ENCODE measurements at regions not wholly inside any gene's neighbourhood (a gene's known extent, or its start where the extent isn't known, plus 50 kb on each side); places are given as distances from the start of the nearest gene placed in this dataset.
"Not testable (repeated sequence)": the region's sequence is repeated elsewhere in the genome, so short reads cannot be mapped to it uniquely, and the experiment has no call there.

DNA sequence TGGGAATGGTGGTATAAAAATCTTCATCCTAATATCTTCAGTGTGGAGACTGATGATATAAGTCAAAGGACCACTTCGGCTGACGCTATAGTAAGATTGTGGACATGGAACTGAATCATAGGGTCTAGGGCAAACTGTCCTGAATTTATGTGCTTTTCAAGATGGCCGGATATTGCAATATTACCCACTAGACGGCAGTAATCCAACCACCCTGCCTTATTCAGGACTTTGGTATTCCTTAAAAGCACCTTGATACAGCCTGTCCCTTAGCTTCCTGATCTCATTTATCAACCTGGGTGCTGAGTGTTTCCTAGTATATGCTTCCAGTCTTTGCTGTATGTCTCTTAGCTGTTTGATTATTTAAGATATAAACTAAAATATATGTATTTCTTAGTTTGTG lies 71.2 kb upstream of the COX7C start:
- ATAC-seq (ENCODE audit: insufficient number of reproducible peaks, low FRiP score, low read depth) (no peak), DNase-seq (ENCODE audit: low spot score) (no peak)
- no peaks in the 10 kb centered on the region for H3K36me3 ChIP-seq
- H3K27ac ChIP-seq = no peak overlapping the region
- no peaks in the 10 kb centered on the region for H3K9me3 ChIP-seq
- H3K27me3 ChIP-seq (replicated peaks; ENCODE audit: insufficient read depth) = no peaks in the 10 kb centered on the region
- H3K4me1 ChIP-seq (ENCODE audit: control insufficient read depth in 1 of 2, low read depth in 2 of 2) = no peaks in the 10 kb centered on the region
- no peak for TF ChIP-seq CTCF (IDR thresholded peaks at IDR 0.05)
- H3K4me3 ChIP-seq = no peak overlapping the region

- no peak for ATAC-seq (ENCODE audit: insufficient number of reproducible peaks, low FRiP score, low read depth)
- Histone ChIP-seq H3K4me3 (no peak overlapping the region), H3K9me3 (no peaks in the 10 kb centered on the region)
These were observed 63.1 kb upstream of the COX7C start for GRCh38 chr5:86554638-86555037.

GRCh38 chr5:86557920-86558319 lies 59.8 kb upstream of the COX7C start:
- Histone ChIP-seq H3K36me3 (no peaks in the 10 kb centered on the region), H3K27me3 (replicated peaks; ENCODE audit: insufficient read depth) (no peaks in the 10 kb centered on the region), H3K4me3 (no peak overlapping the region), H3K27ac (no peak overlapping the region), H3K9me3 (no peaks in the 10 kb centered on the region), H3K4me1 (ENCODE audit: control insufficient read depth in 1 of 2, low read depth in 2 of 2) (no peaks in the 10 kb centered on the region)
- no peak for TF ChIP-seq CTCF (IDR thresholded peaks at IDR 0.05)
- DNase-seq (ENCODE audit: low spot score) (no peak), ATAC-seq (ENCODE audit: insufficient number of reproducible peaks, low FRiP score, low read depth) (no peak)

More at GRCh38 chr5:86554638-86555037, 63.1 kb upstream of the COX7C start:
- DNase-seq (ENCODE audit: low spot score) = no peak
- TF ChIP-seq CTCF (IDR thresholded peaks at IDR 0.05) = no peak
- no peaks in the 10 kb centered on the region for H3K36me3 ChIP-seq
- no peak overlapping the region for H3K27ac ChIP-seq
- no peaks in the 10 kb centered on the region for H3K27me3 ChIP-seq (replicated peaks; ENCODE audit: insufficient read depth)
- no peaks in the 10 kb centered on the region for H3K4me1 ChIP-seq (ENCODE audit: control insufficient read depth in 1 of 2, low read depth in 2 of 2)

DNA sequence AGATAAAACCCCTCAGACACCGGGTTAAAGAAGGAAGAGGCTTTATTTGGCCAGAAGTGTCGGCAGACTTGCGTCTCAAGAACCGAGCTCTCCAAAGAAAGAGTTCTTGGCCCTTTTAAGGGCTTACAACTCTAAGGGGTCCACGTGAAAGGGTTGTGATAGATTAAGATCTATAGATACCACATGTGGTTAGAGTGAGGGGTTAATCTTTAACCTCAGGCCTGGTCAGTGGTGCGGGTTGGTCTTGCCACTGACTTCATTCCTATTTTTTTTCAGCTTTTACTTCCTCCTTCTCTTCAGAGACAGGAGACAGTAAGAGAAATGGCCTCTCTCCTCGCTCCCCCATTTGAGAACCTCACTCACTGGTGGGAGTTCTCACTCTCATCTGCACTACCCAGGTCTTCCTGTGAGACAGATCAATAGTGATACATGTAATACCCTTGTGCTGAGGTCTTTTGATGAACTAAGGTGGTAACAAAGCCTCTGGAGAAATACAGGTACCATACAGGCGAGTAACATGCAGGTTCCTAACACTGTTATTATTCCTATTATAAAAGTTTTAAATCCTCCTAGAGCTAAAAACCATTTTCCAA lies 52.4 kb upstream of the COX7C start:
- ATAC-seq (ENCODE audit: insufficient number of reproducible peaks, low FRiP score, low read depth) (no peak), DNase-seq (ENCODE audit: low spot score) (no peak)
- Histone ChIP-seq H3K4me1 (ENCODE audit: control insufficient read depth in 1 of 2, low read depth in 2 of 2) (no peaks in the 10 kb centered on the region), H3K27me3 (replicated peaks; ENCODE audit: insufficient read depth) (no peaks in the 10 kb centered on the region), H3K9me3 (no peaks in the 10 kb centered on the region), H3K4me3 (no peak overlapping the region), H3K36me3 (no peaks in the 10 kb centered on the region), H3K27ac (no peak overlapping the region)
- TF ChIP-seq CTCF (IDR thresholded peaks at IDR 0.05) = no peak

- H3K27me3 ChIP-seq (replicated peaks; ENCODE audit: insufficient read depth); ATAC-seq (ENCODE audit: insufficient number of reproducible peaks, low FRiP score, low read depth); DNase-seq (ENCODE audit: low spot score); H3K4me1 ChIP-seq (ENCODE audit: control insufficient read depth in 1 of 2, low read depth in 2 of 2); H3K4me3 ChIP-seq; H3K27ac ChIP-seq; H3K9me3 ChIP-seq; H3K36me3 ChIP-seq: not testable (repeated sequence)
These were observed 51.7 kb upstream of the COX7C start for GRCh38 chr5:86566030-86566429.
